Activated CD8-positive, alpha-beta T cell treated with anti-CD3 and anti-CD28 coated beads for 36 hours (primary cell): ENCODE measurements at regions not wholly inside any gene's neighbourhood (a gene's known extent, or its start where the extent isn't known, plus 50 kb on each side); places are given as distances from the start of the nearest gene placed in this dataset.

ENCODE experiments used
- ATAC-seq: fragments of 200-7000 bp; cut with Tn5 transposase; one replicate; pipeline ENCODE4 v1.10.0; 2021; ENCODE audit warnings: mild to moderate bottlenecking, moderate library complexity
- CTCF ChIA-PET: fragments of 350-600 bp; sonication (Branson Sonifier 250); formaldehyde crosslinking; loops from one replicate; lab custom pipeline; 2021; ENCODE audit warnings: antibody characterized with exemption; lab: Charles Lee
- POLR2A ChIA-PET: fragments of 350-600 bp; sonication (Branson Sonifier 250); formaldehyde crosslinking; loops from one replicate; lab custom pipeline; 2021; ENCODE audit warnings: antibody characterized with exemption; lab: Charles Lee
- DNase-seq: peaks from one replicate; pipeline ENCODE4 v3.0.0-alpha.2; 2020
- H3K27ac Mint-ChIP-seq: one replicate; pipeline ENCODE4 v1.8.0; 2021; ENCODE audit warnings: mild to moderate bottlenecking, mixed read lengths
- H3K27me3 Mint-ChIP-seq: one replicate; pipeline ENCODE4 v1.8.0; 2021; ENCODE audit warnings: mixed read lengths
- H3K36me3 Mint-ChIP-seq: one replicate; pipeline ENCODE4 v1.8.0; 2021; ENCODE audit warnings: low read depth, mixed read lengths
- H3K4me1 Mint-ChIP-seq: one replicate; pipeline ENCODE4 v1.8.0; 2021; ENCODE audit warnings: low read depth, mixed read lengths
- H3K4me3 Mint-ChIP-seq: one replicate; pipeline ENCODE4 v1.8.0; 2021; ENCODE audit warnings: mild to moderate bottlenecking, moderate library complexity, mixed read lengths
- H3K9me3 Mint-ChIP-seq: one replicate; pipeline ENCODE4 v1.8.0; 2021; ENCODE audit warnings: mixed read lengths
- CTCF ChIP-seq: fragments of 200-600 bp; IDR thresholded peaks from one replicate; pipeline ENCODE4 v1.8.0; 2022; ENCODE audit warnings: antibody characterized with exemption, mild to moderate bottlenecking
- intact Hi-C: fragments of 100-400 bp; cut with micrococcal nuclease; formaldehyde crosslinking; loops from one replicate; pipeline ENCODE4 v1.10.0; 2022

GRCh38 chr3:118618247-118619040 is 416.2 kb downstream of the IGSF11 start:
- Mint-ChIP-seq H3K4me3 (no peak overlapping the region), H3K27ac (no peak overlapping the region), H3K4me1 (no peaks in the 10 kb centered on the region), H3K9me3 (no peaks in the 10 kb centered on the region), H3K36me3 (no peaks in the 10 kb centered on the region), H3K27me3 (no peaks in the 10 kb centered on the region)
- no peak for DNase-seq
- CTCF ChIA-PET = no interaction called here
- POLR2A ChIA-PET = no interaction called here
- no peak for ATAC-seq
- intact Hi-C loops = no loop called here
- TF ChIP-seq CTCF = no peak

- H3K27me3 Mint-ChIP-seq = peaks cover 2% of the 10 kb centered on the region
- no peaks in the 10 kb centered on the region for H3K4me1 Mint-ChIP-seq
- CTCF ChIA-PET = no interaction called here
- H3K4me3 Mint-ChIP-seq = no peak overlapping the region
- TF ChIP-seq CTCF = no peak
- no peaks in the 10 kb centered on the region for H3K36me3 Mint-ChIP-seq
- ATAC-seq (no peak), DNase-seq (no peak)
- POLR2A ChIA-PET = no interaction called here
- intact Hi-C loops = no loop called here
- H3K27ac Mint-ChIP-seq = no peak overlapping the region
- no peaks in the 10 kb centered on the region for H3K9me3 Mint-ChIP-seq
Measured at GRCh38 chr3:118626453-118626852, 408.2 kb downstream of the IGSF11 start.

DNA sequence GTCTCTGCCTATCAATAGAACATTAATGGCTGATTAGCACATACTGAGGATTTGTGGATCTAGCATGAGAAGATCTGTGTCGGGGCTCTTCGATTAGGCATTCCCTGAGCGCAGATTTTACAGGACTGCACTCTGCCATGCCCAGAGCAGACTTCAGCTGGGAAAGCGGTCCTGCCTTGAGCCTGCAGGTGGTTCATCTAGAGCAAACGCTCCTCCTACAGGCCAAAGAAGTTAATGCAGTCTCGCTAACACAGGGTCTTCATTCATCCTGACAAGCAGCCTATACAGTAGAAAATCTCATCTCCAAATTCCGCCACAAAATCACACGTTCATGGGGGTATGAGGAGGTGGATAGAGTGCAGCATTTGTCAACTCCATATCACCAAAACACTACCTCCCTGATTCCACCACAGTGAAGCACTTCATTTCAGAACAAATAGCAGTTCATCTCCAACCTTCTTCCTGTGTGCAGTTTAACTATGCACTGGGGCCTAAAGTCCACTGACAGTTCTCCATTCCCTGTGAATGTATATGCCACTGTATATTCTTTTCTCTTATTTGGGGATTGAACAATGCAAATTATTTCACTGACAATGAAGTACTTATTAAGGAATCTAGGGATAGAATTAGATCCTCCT is 405.8 kb downstream of the IGSF11 start:
- intact Hi-C loops = no loop called here
- Mint-ChIP-seq H3K27ac (no peak overlapping the region), H3K27me3 (peaks cover 2% of the 10 kb centered on the region), H3K9me3 (no peaks in the 10 kb centered on the region), H3K36me3 (no peaks in the 10 kb centered on the region), H3K4me1 (no peaks in the 10 kb centered on the region), H3K4me3 (no peak overlapping the region)
- POLR2A ChIA-PET = no interaction called here
- ATAC-seq (peak; percentile 60), DNase-seq (peak; percentile 49)
- CTCF ChIA-PET = interaction anchor here (1.7 kb wide), 1 partner anchor 33 kb away, joined by 5 read pairs; no protein-coding TSS in a partner anchor
- TF ChIP-seq CTCF = peak; percentile 58

- no peak for ATAC-seq
- intact Hi-C loops = no loop called here
Measured at GRCh38 chr3:118629821-118630220, 404.8 kb downstream of the IGSF11 start.

More at GRCh38 chr3:118629821-118630220, 404.8 kb downstream of the IGSF11 start:
- DNase-seq = no peak
- H3K4me1 Mint-ChIP-seq = no peaks in the 10 kb centered on the region
- H3K27ac Mint-ChIP-seq = no peak overlapping the region
- no peak for TF ChIP-seq CTCF
- H3K9me3 Mint-ChIP-seq = no peaks in the 10 kb centered on the region
- CTCF ChIA-PET = interaction anchor here (0.7 to 1.7 kb wide), 4 partner anchors 9 to 88 kb away, joined by 3 to 5 read pairs (median 4); no protein-coding TSS in a partner anchor
- H3K36me3 Mint-ChIP-seq = no peaks in the 10 kb centered on the region
- H3K4me3 Mint-ChIP-seq = no peak overlapping the region
- POLR2A ChIA-PET = no interaction called here
- peaks cover 2% of the 10 kb centered on the region for H3K27me3 Mint-ChIP-seq
